ENCODE measurements at regions not wholly inside any gene's neighbourhood (a gene's known extent, or its start where the extent isn't known, plus 50 kb on each side); places are given as distances from the start of the nearest gene placed in this dataset.

GRCh38 chr16:31700200-31700529, 172.5 kb downstream of the AHSP start:
- DNase-seq (ENCODE audit: extremely low read depth in 1 of 11, low read depth in 9 of 11, low spot score in 4 of 11), result peak in 1 of 11 donors; percentile 59

- DNase-seq (ENCODE audit: extremely low read depth in 1 of 11, low read depth in 9 of 11, low spot score in 4 of 11), result peak in 7 of 11 donors; percentile 68 to 86 (median 74)
Observed at GRCh38 chr16:31700530-31701388, 172.8 kb upstream of the ZNF267 start.

- DNase-seq (ENCODE audit: extremely low read depth in 1 of 11, low read depth in 9 of 11, low spot score in 4 of 11), result no peak
Observed at GRCh38 chr16:31701734-31702133, 171.9 kb upstream of the ZNF267 start.

GRCh38 chr16:31702796-31703195, 170.8 kb upstream of the ZNF267 start:
- no peak for DNase-seq (ENCODE audit: extremely low read depth in 1 of 11, low read depth in 9 of 11, low spot score in 4 of 11)

- DNase-seq (ENCODE audit: extremely low read depth in 1 of 11, low read depth in 9 of 11, low spot score in 4 of 11), result no peak
Observed at GRCh38 chr16:31703526-31704128, 170.0 kb upstream of the ZNF267 start.

- no peak for DNase-seq (ENCODE audit: extremely low read depth in 1 of 11, low read depth in 9 of 11, low spot score in 4 of 11)
Observed at GRCh38 chr16:31704138-31704537, 169.5 kb upstream of the ZNF267 start.

- no peak for DNase-seq (ENCODE audit: extremely low read depth in 1 of 11, low read depth in 9 of 11, low spot score in 4 of 11)
Observed at GRCh38 chr16:31705371-31705770, 168.2 kb upstream of the ZNF267 start.

- DNase-seq (ENCODE audit: extremely low read depth in 1 of 11, low read depth in 9 of 11, low spot score in 4 of 11), result no peak
Observed at GRCh38 chr16:31706318-31706717, 167.3 kb upstream of the ZNF267 start.

- DNase-seq (ENCODE audit: extremely low read depth in 1 of 11, low read depth in 9 of 11, low spot score in 4 of 11), result no peak
Observed at GRCh38 chr16:31706925-31707324, 166.7 kb upstream of the ZNF267 start.

- DNase-seq (ENCODE audit: extremely low read depth in 1 of 11, low read depth in 9 of 11, low spot score in 4 of 11), result no peak
Observed at GRCh38 chr16:31707743-31708335, 165.8 kb upstream of the ZNF267 start.

GRCh38 chr16:31708348-31708747, 165.3 kb upstream of the ZNF267 start:
- no peak for DNase-seq (ENCODE audit: extremely low read depth in 1 of 11, low read depth in 9 of 11, low spot score in 4 of 11)

- no peak for DNase-seq (ENCODE audit: extremely low read depth in 1 of 11, low read depth in 9 of 11, low spot score in 4 of 11)
Observed at GRCh38 chr16:31709181-31709580, 164.4 kb upstream of the ZNF267 start.

GRCh38 chr16:31710134-31710533, 163.5 kb upstream of the ZNF267 start:
- DNase-seq (ENCODE audit: extremely low read depth in 1 of 11, low read depth in 9 of 11, low spot score in 4 of 11), result no peak

- DNase-seq (ENCODE audit: extremely low read depth in 1 of 11, low read depth in 9 of 11, low spot score in 4 of 11), result no peak
Observed at GRCh38 chr16:31710880-31711279, 162.7 kb upstream of the ZNF267 start.

GRCh38 chr16:31711344-31711845, 162.2 kb upstream of the ZNF267 start:
- no peak for DNase-seq (ENCODE audit: extremely low read depth in 1 of 11, low read depth in 9 of 11, low spot score in 4 of 11)

- no peak for DNase-seq (ENCODE audit: extremely low read depth in 1 of 11, low read depth in 9 of 11, low spot score in 4 of 11)
Observed at GRCh38 chr16:31712064-31712540, 161.5 kb upstream of the ZNF267 start.

- peak; percentile 80 to 95 (median 89) for DNase-seq (ENCODE audit: extremely low read depth in 1 of 11, low read depth in 9 of 11, low spot score in 4 of 11)
Observed at GRCh38 chr16:31713071-31713944, 160.3 kb upstream of the ZNF267 start.

GRCh38 chr16:31713945-31714902, 159.4 kb upstream of the ZNF267 start:
- no peak for DNase-seq (ENCODE audit: extremely low read depth in 1 of 11, low read depth in 9 of 11, low spot score in 4 of 11)

Data from renal cortex interstitium (tissue), 11 donors.